Esophagus mucosa (tissue), 1 donor: ENCODE measurements at regions not wholly inside any gene's neighbourhood (a gene's known extent, or its start where the extent isn't known, plus 50 kb on each side); places are given as distances from the start of the nearest gene placed in this dataset.
A peak's percentile ranks its signal among the peaks of the same experiment; 100 is the strongest.

Experiments
- ATAC-seq: fragments of 200-7000 bp; cut with Tn5 transposase; one replicate; pipeline ENCODE4 v1.9.1; 2020
- donor health status: DM: yes; HTN: yes; CAD: no.

DNA sequence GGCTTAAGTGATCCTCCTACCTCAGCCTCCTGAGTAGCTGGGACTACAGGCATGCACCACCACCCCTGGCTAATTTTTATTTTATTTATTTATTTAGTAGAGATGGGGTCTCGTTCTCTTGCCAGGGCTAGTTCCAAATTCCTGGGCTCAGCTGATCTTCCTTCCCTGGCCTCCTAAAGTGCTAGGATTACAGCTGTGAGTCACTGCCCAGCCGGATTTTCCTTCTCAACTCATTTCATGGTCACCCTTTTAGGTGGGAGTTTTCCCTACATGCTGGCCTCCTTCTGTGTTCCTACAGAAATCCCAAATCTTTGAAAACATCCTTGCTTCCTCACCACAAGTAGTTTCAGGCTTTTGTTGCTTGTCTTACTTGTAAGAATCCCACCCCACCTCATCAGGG, 102.1 kb upstream of the SIAH1 start:
- ATAC-seq = no peak

- ATAC-seq = no peak
These were observed 96.6 kb upstream of the SIAH1 start for GRCh38 chr16:48481772-48482171.

- ATAC-seq = no peak
These were observed 96.0 kb upstream of the SIAH1 start for GRCh38 chr16:48481211-48481610.

DNA sequence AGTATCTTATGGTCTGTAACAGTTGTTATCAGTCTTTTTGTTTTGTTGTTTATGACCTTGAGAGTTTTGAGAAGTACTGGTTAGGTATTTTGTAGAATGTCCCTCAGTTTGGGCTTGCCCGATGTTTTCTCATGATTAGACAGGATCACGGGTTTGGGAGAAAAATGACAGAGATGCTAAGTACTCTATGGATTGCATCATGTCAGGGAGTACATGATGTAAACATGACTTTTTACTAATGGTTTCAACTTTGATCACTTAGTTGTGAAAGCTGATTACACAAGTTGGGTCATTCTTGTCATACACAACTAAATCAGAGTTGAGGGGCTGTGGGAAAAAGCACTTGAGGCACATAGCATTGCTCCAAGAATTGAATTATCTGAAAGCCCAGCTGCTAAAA, 94.7 kb upstream of the SIAH1 start:
- no peak for ATAC-seq

DNA sequence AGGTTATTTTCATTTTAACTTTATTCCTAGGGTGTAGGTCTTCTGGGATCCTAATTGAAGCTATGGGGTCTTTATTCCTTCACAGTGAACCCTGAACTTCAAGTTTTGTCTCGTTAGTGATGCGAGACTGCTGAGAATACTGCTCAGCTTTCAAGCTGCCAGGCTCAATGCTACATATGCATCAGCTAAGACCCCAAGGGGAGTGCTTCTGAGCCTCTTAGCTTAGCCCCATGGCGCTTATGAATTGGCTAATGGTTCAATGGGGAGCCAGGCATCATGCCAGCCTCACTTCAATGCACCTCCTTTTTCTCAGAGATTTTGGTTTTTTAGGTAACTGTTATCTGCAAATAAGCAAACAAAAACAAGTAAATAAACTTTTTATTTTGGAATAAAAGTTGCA, 94.1 kb upstream of the SIAH1 start:
- no peak for ATAC-seq

DNA sequence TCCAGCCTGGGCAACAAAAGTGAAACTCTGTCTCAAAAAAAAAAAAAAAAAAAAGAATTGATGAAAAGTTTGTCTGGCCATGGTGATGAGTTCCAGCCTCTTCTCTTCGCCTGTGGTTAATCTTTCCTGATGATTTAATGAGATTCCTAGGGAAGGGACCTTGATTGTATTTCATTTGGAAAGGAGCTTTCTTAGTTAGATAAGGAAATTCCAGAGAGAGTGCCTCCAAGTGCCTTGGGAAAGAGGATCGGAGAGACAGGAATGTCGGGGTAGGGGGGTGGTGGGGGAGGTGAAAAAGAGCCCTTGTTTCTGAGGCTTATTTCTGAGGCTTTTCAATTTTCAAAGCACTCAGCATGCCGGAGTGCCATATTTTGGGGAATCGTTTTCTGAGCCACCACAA, 93.2 kb upstream of the SIAH1 start:
- ATAC-seq = no peak

GRCh38 chr16:48471435-48471834, 86.2 kb upstream of the SIAH1 start:
- ATAC-seq = no peak

DNA sequence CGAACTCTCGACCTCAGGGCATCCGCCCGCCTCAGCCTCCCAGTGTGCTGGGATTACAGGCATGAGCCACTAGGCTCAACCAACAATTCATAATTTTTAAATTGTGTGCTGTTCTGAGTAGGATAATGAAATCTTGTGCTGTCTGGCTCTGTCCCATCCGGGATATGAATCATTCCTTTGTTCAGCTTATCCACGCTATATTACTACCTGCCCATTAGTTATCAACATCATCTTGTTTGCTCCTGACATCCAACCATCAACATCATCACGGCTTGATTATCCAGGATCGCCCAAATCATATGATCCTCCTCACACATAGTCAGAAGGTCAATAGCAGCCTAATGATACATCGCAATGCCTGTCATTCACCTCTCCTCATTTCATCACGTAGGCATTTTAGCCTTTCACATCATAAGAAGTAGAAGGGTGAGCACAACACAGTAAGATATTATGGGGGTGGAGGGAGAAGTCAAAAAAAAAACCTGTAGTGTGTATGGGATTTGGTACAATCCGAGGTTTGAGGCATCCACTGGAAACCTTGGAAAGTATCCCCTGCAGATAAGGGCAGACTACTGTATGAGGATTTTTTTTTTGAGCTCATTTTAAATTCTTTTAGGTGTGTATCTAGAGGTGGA, 77.0 kb upstream of the SIAH1 start:
- peak; percentile 93 for ATAC-seq

DNA sequence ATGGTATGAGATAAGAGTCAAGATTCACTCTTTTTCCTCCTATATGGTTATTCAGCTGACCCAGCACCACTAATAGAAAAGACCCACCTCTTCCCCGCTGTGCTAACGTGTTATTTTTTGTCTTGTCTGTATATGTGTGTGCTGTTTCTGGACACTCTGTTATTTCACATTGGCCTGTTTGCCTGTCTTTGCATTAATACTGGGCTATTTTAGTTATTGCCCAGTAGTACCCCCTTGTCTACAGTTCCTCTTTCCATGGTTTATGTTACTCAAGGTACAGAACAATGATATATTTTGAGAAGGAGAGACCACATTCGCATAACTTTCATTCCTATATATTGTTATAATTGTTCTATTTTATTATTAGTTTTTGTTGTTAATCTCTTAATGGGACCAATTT, 74.0 kb upstream of the SIAH1 start:
- ATAC-seq = no peak

DNA sequence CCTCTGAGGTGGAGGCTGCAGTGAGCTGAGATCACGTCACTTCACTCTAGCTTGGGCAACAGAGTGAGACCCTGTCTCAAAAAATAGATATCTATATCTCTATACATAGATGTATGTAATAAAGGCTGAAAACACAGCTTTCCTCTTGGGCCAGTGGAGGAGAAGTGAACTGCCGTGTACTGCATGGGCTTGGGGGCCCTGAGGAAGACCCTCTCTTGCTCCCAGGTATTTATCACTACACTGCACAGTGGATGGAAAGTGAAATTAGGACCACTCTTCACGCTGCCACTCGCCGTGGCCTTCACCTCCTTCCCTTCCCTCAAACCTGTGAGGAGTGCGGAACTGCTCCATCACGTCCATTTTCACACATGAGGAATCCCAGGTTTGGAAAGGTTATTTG, 68.8 kb upstream of the SIAH1 start:
- no peak for ATAC-seq

DNA sequence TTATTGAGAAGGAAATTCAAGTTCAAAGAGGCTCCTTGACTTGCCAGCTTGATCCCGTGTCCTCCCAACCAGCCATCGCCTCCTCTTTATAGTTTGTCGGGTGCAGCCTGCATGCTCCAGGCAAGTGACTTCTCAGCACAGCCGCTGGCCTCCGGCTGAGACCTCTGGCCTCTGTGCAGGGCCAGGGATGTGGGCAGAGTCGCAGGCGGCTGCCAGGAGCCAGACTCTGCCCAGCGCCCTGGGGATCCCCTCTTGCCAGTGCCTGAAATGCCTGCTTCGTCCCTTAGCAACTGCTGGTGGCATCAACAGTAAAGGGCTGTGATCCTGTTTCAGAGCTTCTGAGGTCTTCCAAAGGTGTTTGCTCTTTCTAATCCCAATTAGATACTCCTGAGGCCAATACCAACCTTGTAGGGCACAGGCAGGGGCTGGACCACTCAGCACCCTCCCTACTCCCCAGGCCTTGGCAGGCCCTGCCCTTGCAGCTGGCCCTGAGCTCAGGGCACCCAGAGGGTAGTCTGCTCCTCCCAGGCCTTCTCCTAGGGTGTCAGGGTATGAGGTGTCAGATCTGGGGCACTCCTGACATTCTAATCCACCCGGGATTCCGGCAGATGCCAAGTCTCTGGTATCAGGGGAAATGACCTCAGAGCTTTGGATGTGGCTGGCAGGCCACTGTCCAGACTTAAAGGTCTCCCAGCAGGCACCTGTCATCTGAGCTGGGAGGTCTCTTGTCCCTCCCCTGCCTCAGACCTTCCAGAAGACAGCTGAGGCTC, 68.0 kb upstream of the SIAH1 start:
- ATAC-seq = peak; percentile 21

DNA sequence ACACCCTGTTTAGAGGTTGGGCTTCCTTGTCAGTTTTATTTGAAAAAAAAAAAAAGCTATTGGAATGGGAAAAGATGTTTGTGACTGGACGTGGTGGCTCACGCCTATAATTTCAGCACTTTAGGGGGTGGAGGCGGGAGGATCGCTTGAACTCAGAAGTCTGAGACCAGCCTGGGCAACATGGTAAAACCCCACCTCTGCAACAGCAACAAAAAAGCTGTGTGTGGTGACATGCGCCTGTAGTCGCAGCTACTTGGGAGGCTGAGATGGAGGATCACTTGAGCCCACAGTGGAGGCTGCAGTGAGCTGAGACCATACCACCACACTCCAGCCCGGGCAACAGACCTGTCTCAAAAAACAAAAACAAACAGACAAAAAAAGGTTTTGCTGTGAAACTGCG, 66.1 kb upstream of the SIAH1 start:
- no peak for ATAC-seq

GRCh38 chr16:48450367-48450766, 65.2 kb upstream of the SIAH1 start:
- no peak for ATAC-seq

- no peak for ATAC-seq
These were observed 63.7 kb upstream of the SIAH1 start for GRCh38 chr16:48448841-48449481.

DNA sequence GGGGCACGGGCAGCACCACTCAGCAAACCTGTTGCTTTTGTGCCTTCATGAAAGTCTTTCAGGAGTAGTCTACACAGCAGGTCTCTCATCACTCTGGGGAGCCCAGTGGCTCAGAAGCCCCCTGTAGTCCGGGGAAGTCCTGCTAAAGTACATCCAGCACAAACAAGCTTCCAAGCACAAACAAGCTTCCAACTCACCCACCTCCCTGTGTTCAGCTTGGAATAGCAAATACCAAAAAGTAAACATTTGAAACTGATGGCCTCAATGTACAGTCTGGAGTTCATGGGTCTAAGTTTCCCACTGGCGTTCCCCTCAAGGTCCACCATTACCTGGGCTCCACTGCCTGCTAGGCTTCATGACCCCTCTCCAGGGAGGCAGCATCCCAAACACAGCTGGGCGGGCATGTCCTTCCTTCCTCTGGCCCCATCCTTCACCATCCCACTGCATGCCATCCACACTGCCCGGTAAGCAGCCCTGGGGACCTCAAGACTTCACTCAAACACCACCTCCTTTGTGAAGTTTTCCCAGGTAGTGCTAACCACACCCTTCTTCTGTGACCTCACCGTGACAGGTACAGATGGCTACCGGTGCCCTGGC, 62.8 kb upstream of the SIAH1 start:
- ATAC-seq = no peak

DNA sequence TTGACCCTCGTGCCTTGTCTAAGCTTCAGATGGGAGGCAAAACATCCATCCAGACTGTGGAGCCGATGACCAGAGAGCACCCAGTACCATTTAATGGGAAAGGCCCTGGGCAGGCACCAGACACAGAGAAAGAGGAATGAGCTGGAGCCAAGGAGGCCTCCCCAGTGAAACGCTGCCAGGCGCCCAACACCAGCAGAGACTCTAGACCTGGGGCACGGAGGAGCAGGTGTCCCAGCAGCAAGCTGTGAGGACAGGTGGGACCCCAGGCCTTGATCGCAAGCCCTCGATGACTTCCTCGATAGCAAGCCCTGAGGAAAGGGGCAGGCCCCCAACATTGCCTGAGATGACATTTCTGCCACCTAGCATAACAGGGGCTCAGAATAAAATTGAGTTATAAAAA, 62.2 kb upstream of the SIAH1 start:
- no peak for ATAC-seq

DNA sequence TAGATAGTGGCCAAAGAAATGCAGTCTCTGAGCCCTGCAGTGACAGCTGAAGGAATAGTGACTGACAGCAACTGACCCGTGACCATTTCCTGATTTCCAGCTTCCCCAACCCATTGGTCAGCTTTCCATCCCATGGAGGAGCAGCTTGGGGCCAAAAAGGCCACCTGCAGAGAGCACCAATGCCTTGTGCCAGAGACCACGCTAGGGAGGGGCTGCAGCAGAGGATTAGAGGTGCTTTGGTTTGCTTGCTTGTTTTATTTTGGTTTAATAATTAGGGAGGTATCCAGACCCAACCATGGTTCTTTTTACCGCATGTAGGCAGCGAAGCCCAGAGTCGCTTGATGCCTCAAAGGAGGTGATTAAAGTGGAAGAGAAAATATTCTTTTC, 61.3 kb upstream of the SIAH1 start:
- ATAC-seq = no peak

GRCh38 chr16:48445782-48446533, 60.7 kb upstream of the SIAH1 start:
- no peak for ATAC-seq

- peak; percentile 78 for ATAC-seq
These were observed 59.4 kb upstream of the SIAH1 start for GRCh38 chr16:48444574-48444973.

- no peak for ATAC-seq
These were observed 57.2 kb upstream of the SIAH1 start for GRCh38 chr16:48442379-48442778.

GRCh38 chr16:48441863-48442279, 56.7 kb upstream of the SIAH1 start:
- ATAC-seq = no peak

DNA sequence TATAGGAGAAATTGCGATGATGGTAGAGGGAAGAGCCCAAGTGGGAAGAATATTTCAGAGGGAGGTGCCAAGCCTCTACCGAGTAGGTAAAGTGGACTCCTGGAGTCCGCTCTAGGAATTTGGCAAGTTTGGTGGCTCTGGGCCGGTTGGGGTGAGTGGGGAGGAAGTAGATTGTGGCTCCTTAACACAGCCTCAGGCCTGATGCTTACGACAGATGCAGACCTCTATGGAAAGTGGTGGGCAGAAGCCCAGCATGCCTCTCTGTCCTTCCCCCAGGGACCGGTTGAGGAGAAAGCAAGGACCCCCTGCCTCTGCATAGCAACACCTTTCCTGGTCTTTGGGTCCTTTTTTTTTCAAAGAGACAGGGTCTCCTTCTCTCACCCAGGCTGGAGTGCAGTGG, 55.9 kb upstream of the SIAH1 start:
- ATAC-seq = no peak

DNA sequence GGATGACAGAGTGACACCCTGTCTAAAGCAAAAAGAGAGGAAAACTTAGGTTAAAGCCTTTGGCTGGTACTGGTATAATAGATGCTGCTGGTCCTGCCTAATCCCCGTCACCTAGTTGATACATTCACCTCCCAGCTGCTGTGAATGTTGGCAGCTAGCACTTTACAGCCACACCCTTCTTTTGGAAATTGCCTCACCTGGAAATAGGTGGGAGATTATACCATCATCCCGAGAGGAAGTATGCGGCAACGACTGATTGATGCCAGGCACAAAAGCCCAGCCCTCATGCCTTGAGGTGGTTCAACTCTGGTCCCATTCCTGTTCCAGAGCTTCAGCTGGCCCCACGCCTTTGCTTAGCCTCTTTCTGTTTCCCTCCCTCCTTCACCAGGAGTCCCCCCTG, 53.2 kb upstream of the SIAH1 start:
- peak; percentile 87 for ATAC-seq
